Mammary epithelial cell (primary cell): ENCODE measurements at regions not wholly inside any gene's neighbourhood (a gene's known extent, or its start where the extent isn't known, plus 50 kb on each side); places are given as distances from the start of the nearest gene placed in this dataset.

Experiments used
- CTCF ChIP-seq, 2 donors: IDR thresholded peaks in 1 of 2; conservative IDR thresholded peaks in 1 of 2; 2 replicates each; pipeline ENCODE4 v1.5.1; 2011 to 2012; ENCODE audit warnings: inconsistent platforms in 2 of 2, low read length in 2 of 2, mild to moderate bottlenecking in 2 of 2, control low read depth in 1 of 2, low read depth in 1 of 2; ENCODE audit not compliant: insufficient read depth in 1 of 2; ENCODE audit errors: extremely low read depth in 1 of 2
- EZH2 ChIP-seq: IDR thresholded peaks from 2 replicates; pipeline ENCODE4 v1.6.1; 2012; ENCODE audit warnings: low read length, inconsistent platforms, borderline replicate concordance

GRCh38 chr21:35506771-35507170, 457.7 kb upstream of the RUNX1 start:
- TF ChIP-seq CTCF (conservative IDR thresholded peaks at IDR 0.05 in 1 of 2, IDR thresholded peaks at IDR 0.05 in 1 of 2; ENCODE audit: extremely low read depth in 1 of 2, insufficient read depth in 1 of 2, low read depth in 1 of 2, low read length in 2 of 2) (no peak), EZH2 (no peak)
